Cardiac muscle cell (in vitro differentiated cells and primary cell): ENCODE measurements at regions not wholly inside any gene's neighbourhood (a gene's known extent, or its start where the extent isn't known, plus 50 kb on each side); places are given as distances from the start of the nearest gene placed in this dataset.
"Not testable (repeated sequence)": the region's sequence is repeated elsewhere in the genome, so short reads cannot be mapped to it uniquely, and the experiment has no call there.

Source experiments
- DNase-seq, 2 donors: peaks; one replicate each; pipeline versions ENCODE4 v3.0.0 to v3.0.0-alpha.2; 2010 to 2017; ENCODE audit warnings: low read depth in 1 of 2, low spot score in 1 of 2
- H3K27ac ChIP-seq: fragments of 200-600 bp; sonication (generic); 2 replicates; pipeline ENCODE4 v1.5.1; 2016
- H3K27me3 ChIP-seq: fragments of 200-600 bp; sonication (generic); 2 replicates; pipeline ENCODE4 v1.6.0; 2016; ENCODE audit warnings: control low read depth
- H3K36me3 ChIP-seq: fragments of 200-600 bp; sonication (generic); 2 replicates; pipeline ENCODE4 v1.5.1; 2016; ENCODE audit warnings: control low read depth
- H3K4me1 ChIP-seq: fragments of 200-600 bp; sonication (generic); 2 replicates; pipeline ENCODE4 v1.8.1; 2017; ENCODE audit warnings: low read depth, mild to moderate bottlenecking, mixed run types
- H3K4me3 ChIP-seq: fragments of 200-600 bp; sonication (generic); 2 replicates; pipeline ENCODE4 v1.5.1; 2016; ENCODE audit warnings: mild to moderate bottlenecking
- H3K9me3 ChIP-seq: fragments of 200-600 bp; sonication (generic); 2 replicates; pipeline ENCODE4 v1.5.1; 2017; ENCODE audit warnings: low read depth, mild to moderate bottlenecking, control low read depth
- CTCF ChIP-seq: IDR thresholded peaks from 2 replicates; pipeline ENCODE4 v1.5.1; 2012; ENCODE audit warnings: low read depth, mild to moderate bottlenecking, low read length

- no peak for TF ChIP-seq CTCF
- H3K36me3 ChIP-seq, result no peaks in the 10 kb centered on the region
- H3K27me3 ChIP-seq, result no peaks in the 10 kb centered on the region
- no peaks in the 10 kb centered on the region for H3K9me3 ChIP-seq
- no peak for DNase-seq
- no peak overlapping the region for H3K27ac ChIP-seq
- no peaks in the 10 kb centered on the region for H3K4me1 ChIP-seq
- H3K4me3 ChIP-seq, result no peak overlapping the region
Observed at GRCh38 chr5:116953251-116953930, 378.8 kb upstream of the SEMA6A start.

- no peak for DNase-seq
- no peaks in the 10 kb centered on the region for H3K4me1 ChIP-seq
- no peaks in the 10 kb centered on the region for H3K27me3 ChIP-seq
- H3K36me3 ChIP-seq, result no peaks in the 10 kb centered on the region
- TF ChIP-seq CTCF, result no peak
- no peak overlapping the region for H3K4me3 ChIP-seq
- H3K27ac ChIP-seq, result no peak overlapping the region
- no peaks in the 10 kb centered on the region for H3K9me3 ChIP-seq
Observed at GRCh38 chr5:116951219-116951618, 376.6 kb upstream of the SEMA6A start.

GRCh38 chr5:116947691-116948528, 373.3 kb upstream of the SEMA6A start:
- H3K9me3 ChIP-seq, result no peaks in the 10 kb centered on the region
- TF ChIP-seq CTCF, result peak; percentile 79
- DNase-seq, result peak; percentile 50 to 71
- no peaks in the 10 kb centered on the region for H3K36me3 ChIP-seq
- H3K27ac ChIP-seq, result no peak overlapping the region
- H3K4me3 ChIP-seq, result no peak overlapping the region
- H3K27me3 ChIP-seq, result no peaks in the 10 kb centered on the region
- H3K4me1 ChIP-seq, result no peaks in the 10 kb centered on the region

GRCh38 chr5:116945613-116946382, 371.2 kb upstream of the SEMA6A start:
- H3K27me3 ChIP-seq, H3K27ac ChIP-seq, H3K9me3 ChIP-seq, H3K36me3 ChIP-seq, H3K4me3 ChIP-seq, H3K4me1 ChIP-seq, DNase-seq: not testable (repeated sequence)

GRCh38 chr5:116944183-116944582, 369.6 kb upstream of the SEMA6A start:
- Histone ChIP-seq H3K27ac (no peak overlapping the region), H3K27me3 (no peaks in the 10 kb centered on the region), H3K36me3 (no peaks in the 10 kb centered on the region), H3K9me3 (no peaks in the 10 kb centered on the region), H3K4me3 (no peak overlapping the region), H3K4me1 (peaks cover 11% of the 10 kb centered on the region)
- TF ChIP-seq CTCF, result no peak
- DNase-seq, result peak in 1 of 2 donors; percentile 52
